ENCODE measurements at regions not wholly inside any gene's neighbourhood (a gene's known extent, or its start where the extent isn't known, plus 50 kb on each side); places are given as distances from the start of the nearest gene placed in this dataset.

- no TSS peak for BruUV-seq (replicated peaks)
Observed at GRCh38 chr6:77145244-77145643, 318.0 kb downstream of the HTR1B start.

GRCh38 chr6:77143659-77144447, 319.4 kb downstream of the HTR1B start:
- BruUV-seq (replicated peaks): no TSS peak
- Histone ChIP-seq H3K4me1 (replicated peaks; ENCODE audit: insufficient read depth) (no peaks in the 10 kb centered on the region), H3K4me3 (no peak overlapping the region), H3K79me2 (ENCODE audit: low read depth) (no peaks in the 10 kb centered on the region), H3K36me3 (ENCODE audit: low read depth) (no peaks in the 10 kb centered on the region), H3K9me3 (ENCODE audit: insufficient read depth, low read depth) (no peaks in the 10 kb centered on the region), H3K27me3 (ENCODE audit: insufficient read depth, low read depth) (no peaks in the 10 kb centered on the region), H4K20me1 (ENCODE audit: insufficient read depth) (no peaks in the 10 kb centered on the region), H3K27ac (no peak overlapping the region), H3K9me2 (ENCODE audit: insufficient read depth) (no peaks in the 10 kb centered on the region), H3F3A (ENCODE audit: insufficient read depth, low read depth) (no peaks in the 10 kb centered on the region), H2AFZ (no peak overlapping the region), H3K4me2 (no peak overlapping the region)
- intact Hi-C loops (cut with micrococcal nuclease; ENCODE audit: unreplicated experiment): no loop called here
- POLR2A ChIA-PET (ENCODE audit: unreplicated experiment): no interaction called here
- no peak for DNase-seq
- no peak for TF ChIP-seq EZH2 (IDR thresholded peaks at IDR 0.05; ENCODE audit: low read depth)
- no peak for TF ChIP-seq CTCF (conservative IDR thresholded peaks at IDR 0.05)
- CTCF ChIA-PET: no interaction called here

More at GRCh38 chr6:77145244-77145643, 318.0 kb downstream of the HTR1B start:
- H3K4me2 ChIP-seq: no peak overlapping the region
- no peak overlapping the region for H3K27ac ChIP-seq
- no peak overlapping the region for H2AFZ ChIP-seq
- ChIA-PET CTCF (no interaction called here), POLR2A (ENCODE audit: unreplicated experiment) (no interaction called here)
- H3K79me2 ChIP-seq (ENCODE audit: low read depth): no peaks in the 10 kb centered on the region
- no peak overlapping the region for H3K4me3 ChIP-seq
- no peaks in the 10 kb centered on the region for H3K36me3 ChIP-seq (ENCODE audit: low read depth)
- H3F3A ChIP-seq (ENCODE audit: insufficient read depth, low read depth): no peaks in the 10 kb centered on the region
- no peaks in the 10 kb centered on the region for H3K4me1 ChIP-seq (replicated peaks; ENCODE audit: insufficient read depth)
- no peaks in the 10 kb centered on the region for H3K9me2 ChIP-seq (ENCODE audit: insufficient read depth)
- no peak for TF ChIP-seq CTCF (conservative IDR thresholded peaks at IDR 0.05)
- TF ChIP-seq EZH2 (IDR thresholded peaks at IDR 0.05; ENCODE audit: low read depth): no peak
- no peaks in the 10 kb centered on the region for H4K20me1 ChIP-seq (ENCODE audit: insufficient read depth)
- no peaks in the 10 kb centered on the region for H3K9me3 ChIP-seq (ENCODE audit: insufficient read depth, low read depth)
- H3K27me3 ChIP-seq (ENCODE audit: insufficient read depth, low read depth): no peaks in the 10 kb centered on the region
- no peak for DNase-seq
- intact Hi-C loops (cut with micrococcal nuclease; ENCODE audit: unreplicated experiment): no loop called here

- DNase-seq: no peak
- no peaks in the 10 kb centered on the region for H4K20me1 ChIP-seq (ENCODE audit: insufficient read depth)
- H3K4me1 ChIP-seq (replicated peaks; ENCODE audit: insufficient read depth): no peaks in the 10 kb centered on the region
- H3K4me3 ChIP-seq: no peak overlapping the region
- no peaks in the 10 kb centered on the region for H3K9me3 ChIP-seq (ENCODE audit: insufficient read depth, low read depth)
- no peaks in the 10 kb centered on the region for H3F3A ChIP-seq (ENCODE audit: insufficient read depth, low read depth)
- H3K9me2 ChIP-seq (ENCODE audit: insufficient read depth): 0 out of 2 replicates have a peak, but pooled peaks cover 4% of the 10 kb centered on the region
- no peaks in the 10 kb centered on the region for H3K36me3 ChIP-seq (ENCODE audit: low read depth)
- no peak overlapping the region for H3K27ac ChIP-seq
- no peak overlapping the region for H2AFZ ChIP-seq
- intact Hi-C loops (cut with micrococcal nuclease; ENCODE audit: unreplicated experiment): loop anchor here (2.0 kb wide), 1 partner anchor 157 kb away; no protein-coding TSS in a partner anchor
- no peak for TF ChIP-seq CTCF (conservative IDR thresholded peaks at IDR 0.05)
- TF ChIP-seq EZH2 (IDR thresholded peaks at IDR 0.05; ENCODE audit: low read depth): no peak
- POLR2A ChIA-PET (ENCODE audit: unreplicated experiment): no interaction called here
- no TSS peak for BruUV-seq (replicated peaks)
- no peaks in the 10 kb centered on the region for H3K79me2 ChIP-seq (ENCODE audit: low read depth)
- H3K27me3 ChIP-seq (ENCODE audit: insufficient read depth, low read depth): no peaks in the 10 kb centered on the region
- no peak overlapping the region for H3K4me2 ChIP-seq
- CTCF ChIA-PET: no interaction called here
Observed at GRCh38 chr6:77136086-77136485, 327.2 kb downstream of the HTR1B start.
